Activated B cell treated with CpG ODN at 0.5 μM for 24 hours (primary cell): ENCODE measurements at regions not wholly inside any gene's neighbourhood (a gene's known extent, or its start where the extent isn't known, plus 50 kb on each side); places are given as distances from the start of the nearest gene placed in this dataset.

Experiments
- ATAC-seq: fragments of 200-7000 bp; cut with Tn5 transposase; one replicate; pipeline ENCODE4 v1.10.0; 2021; ENCODE audit warnings: low read depth, mild to moderate bottlenecking, moderate library complexity
- CTCF ChIA-PET: fragments of 350-600 bp; sonication (Branson Sonifier 250); formaldehyde crosslinking; loops from one replicate; lab custom pipeline; 2021; ENCODE audit warnings: antibody characterized with exemption; lab: Charles Lee
- POLR2A ChIA-PET: fragments of 350-600 bp; sonication (Branson Sonifier 250); formaldehyde crosslinking; loops from one replicate; lab custom pipeline; 2021; ENCODE audit warnings: antibody characterized with exemption; lab: Charles Lee
- DNase-seq: peaks from one replicate; pipeline ENCODE4 v3.0.0; 2022
- H3K27ac Mint-ChIP-seq: one replicate; pipeline ENCODE4 v1.8.0; 2020; ENCODE audit warnings: mixed read lengths
- H3K27me3 Mint-ChIP-seq: one replicate; pipeline ENCODE4 v1.8.0; 2021; ENCODE audit warnings: mixed read lengths
- H3K36me3 Mint-ChIP-seq: one replicate; pipeline ENCODE4 v1.8.0; 2021; ENCODE audit warnings: low read depth, mixed read lengths
- H3K4me1 Mint-ChIP-seq: one replicate; pipeline ENCODE4 v1.8.0; 2021; ENCODE audit warnings: mixed read lengths
- H3K4me3 Mint-ChIP-seq: one replicate; pipeline ENCODE4 v1.8.0; 2020; ENCODE audit warnings: mild to moderate bottlenecking, mixed read lengths
- H3K9me3 Mint-ChIP-seq: one replicate; pipeline ENCODE4 v1.8.0; 2020; ENCODE audit warnings: mixed read lengths
- CTCF ChIP-seq: fragments of 200-600 bp; IDR thresholded peaks from one replicate; pipeline ENCODE4 v1.8.0; 2022; ENCODE audit warnings: antibody characterized with exemption, mild to moderate bottlenecking
- intact Hi-C: fragments of 100-400 bp; cut with micrococcal nuclease; formaldehyde crosslinking; loops from one replicate; pipeline ENCODE4 v1.15.1; 2024

- intact Hi-C loops = no loop called here
- no peak for TF ChIP-seq CTCF
- no peak for DNase-seq
- Mint-ChIP-seq H3K27ac (no peak overlapping the region), H3K4me3 (no peak overlapping the region), H3K9me3 (no peaks in the 10 kb centered on the region), H3K36me3 (no peaks in the 10 kb centered on the region), H3K4me1 (no peaks in the 10 kb centered on the region), H3K27me3 (no peaks in the 10 kb centered on the region)
- POLR2A ChIA-PET = interaction anchor here (0.6 kb wide), 1 partner anchor 14 kb away, joined by 3 read pairs; no protein-coding TSS in a partner anchor
- CTCF ChIA-PET = no interaction called here
- ATAC-seq = no peak
Observed at GRCh38 chr11:128246810-128247594, 340.4 kb downstream of the ETS1 start.

GRCh38 chr11:128246364-128246801 lies 341.0 kb downstream of the ETS1 start:
- POLR2A ChIA-PET = interaction anchor here (0.6 kb wide), 1 partner anchor 14 kb away, joined by 3 read pairs; no protein-coding TSS in a partner anchor
- CTCF ChIA-PET = no interaction called here
- Mint-ChIP-seq H3K27me3 (no peaks in the 10 kb centered on the region), H3K4me1 (no peaks in the 10 kb centered on the region), H3K9me3 (no peaks in the 10 kb centered on the region), H3K4me3 (no peak overlapping the region), H3K27ac (no peak overlapping the region), H3K36me3 (no peaks in the 10 kb centered on the region)
- intact Hi-C loops = no loop called here
- ATAC-seq (no peak), DNase-seq (no peak)
- no peak for TF ChIP-seq CTCF

- Mint-ChIP-seq H3K27ac (no peak overlapping the region), H3K4me1 (no peaks in the 10 kb centered on the region), H3K4me3 (no peak overlapping the region), H3K27me3 (no peaks in the 10 kb centered on the region), H3K36me3 (no peaks in the 10 kb centered on the region), H3K9me3 (no peaks in the 10 kb centered on the region)
- intact Hi-C loops = no loop called here
- ChIA-PET CTCF (no interaction called here), POLR2A (no interaction called here)
- no peak for TF ChIP-seq CTCF
- ATAC-seq = no peak
- DNase-seq = no peak
Observed at GRCh38 chr11:128244871-128245270, 342.5 kb downstream of the ETS1 start.

- ATAC-seq (no peak), DNase-seq (no peak)
- Mint-ChIP-seq H3K9me3 (no peaks in the 10 kb centered on the region), H3K36me3 (no peaks in the 10 kb centered on the region), H3K27ac (no peak overlapping the region), H3K4me1 (peaks cover 14% of the 10 kb centered on the region), H3K4me3 (no peak overlapping the region), H3K27me3 (no peaks in the 10 kb centered on the region)
- POLR2A ChIA-PET = no interaction called here
- no peak for TF ChIP-seq CTCF
- intact Hi-C loops = no loop called here
- CTCF ChIA-PET = no interaction called here
Observed at GRCh38 chr11:128242451-128242850, 344.9 kb downstream of the ETS1 start.

GRCh38 chr11:128240546-128240945 lies 346.8 kb downstream of the ETS1 start:
- no peaks in the 10 kb centered on the region for H3K27me3 Mint-ChIP-seq
- intact Hi-C loops = no loop called here
- H3K4me3 Mint-ChIP-seq = no peak overlapping the region
- CTCF ChIA-PET = no interaction called here
- H3K4me1 Mint-ChIP-seq = peaks cover 14% of the 10 kb centered on the region
- POLR2A ChIA-PET = interaction anchor here (0.7 kb wide), 1 partner anchor 8 kb away, joined by 4 read pairs; no protein-coding TSS in a partner anchor
- no peak overlapping the region for H3K27ac Mint-ChIP-seq
- TF ChIP-seq CTCF = no peak
- H3K36me3 Mint-ChIP-seq = no peaks in the 10 kb centered on the region
- ATAC-seq = no peak
- H3K9me3 Mint-ChIP-seq = no peaks in the 10 kb centered on the region
- DNase-seq = no peak
